C4-2B (cell line): ENCODE measurements at regions not wholly inside any gene's neighbourhood (a gene's known extent, or its start where the extent isn't known, plus 50 kb on each side); places are given as distances from the start of the nearest gene placed in this dataset.

Source experiments
- CTCF ChIP-seq: fragments of 450-650 bp; conservative IDR thresholded peaks from 2 replicates; pipeline ENCODE4 v1.5.1; 2017; ENCODE audit warnings: mild to moderate bottlenecking
- ZFX ChIP-seq: fragments of 450-650 bp; IDR thresholded peaks from 2 replicates; pipeline ENCODE4 v1.6.1; 2017

- no peak for TF ChIP-seq CTCF
- TF ChIP-seq ZFX, result no peak
These were observed 157.7 kb upstream of the ZNF267 start for GRCh38 chr16:31715915-31716314.
